ENCODE measurements at regions not wholly inside any gene's neighbourhood (a gene's known extent, or its start where the extent isn't known, plus 50 kb on each side); places are given as distances from the start of the nearest gene placed in this dataset.

DNA sequence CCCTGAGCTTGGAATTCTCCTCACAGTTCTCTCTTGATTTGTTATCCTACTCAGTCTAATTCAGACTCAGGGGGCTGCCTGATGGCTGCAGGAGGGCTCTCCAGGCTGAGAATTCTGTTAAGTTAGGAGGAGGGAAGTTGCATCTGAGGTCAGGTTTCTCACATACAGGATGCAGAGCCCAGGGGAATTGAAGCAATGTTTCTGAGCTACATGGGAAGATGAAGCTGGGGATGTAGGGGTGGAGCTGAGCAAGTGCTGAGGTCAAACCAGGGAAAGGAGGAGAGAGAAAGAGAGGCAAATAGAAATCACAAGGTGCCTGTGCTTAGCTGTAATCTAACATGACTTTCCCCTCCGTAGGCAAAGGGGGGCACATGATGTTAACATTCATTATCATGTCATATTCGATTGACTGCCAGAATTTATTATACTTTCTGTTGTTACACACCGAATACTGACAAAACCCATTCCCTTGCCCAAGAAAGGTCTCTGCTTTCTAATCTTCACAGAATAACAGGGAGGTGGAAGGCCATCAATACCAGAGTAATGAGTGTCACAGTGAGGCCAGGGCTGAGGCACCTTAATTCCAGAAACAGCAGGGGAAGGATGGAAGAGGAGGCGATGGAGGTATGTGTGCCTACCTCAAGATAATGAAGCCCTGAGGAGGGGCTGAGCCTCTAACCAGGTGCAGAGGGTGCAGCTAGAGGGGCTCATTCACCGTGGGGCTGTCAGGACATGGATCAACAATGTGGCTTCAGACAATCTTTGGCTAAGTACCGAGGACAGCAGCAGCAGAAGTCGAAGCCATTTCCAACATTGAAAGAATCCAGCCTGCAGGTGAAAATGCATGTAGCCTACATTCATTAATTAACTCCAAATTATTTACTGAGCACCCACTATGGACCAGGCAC lies 205.4 kb upstream of the SNX19 start:
- Histone ChIP-seq H3K27ac (ENCODE audit: low read depth in 1 of 2, low read length in 2 of 2) (no peak overlapping the region), H3K4me1 (ENCODE audit: control insufficient read depth in 1 of 2, insufficient read depth in 2 of 2, low read length in 2 of 2) (no peaks in the 10 kb centered on the region), H3K4me3 (ENCODE audit: low read length in 2 of 2) (no peak overlapping the region), H3K27me3 (ENCODE audit: control insufficient read depth in 1 of 2, insufficient read depth in 2 of 2, low read length in 1 of 2) (no peaks in the 10 kb centered on the region), H3K9me3 (ENCODE audit: control insufficient read depth, low read length) (no peaks in the 10 kb centered on the region), H3K36me3 (ENCODE audit: control insufficient read depth in 1 of 2, insufficient read depth in 2 of 2, low read length in 1 of 2) (no peaks in the 10 kb centered on the region)
- WGBS, 2 donors: 51 to 54% methylated on average over 7 of the region's 7 CpGs
- no peak for ATAC-seq (ENCODE audit: low FRiP score)
- no peak for DNase-seq
- intact Hi-C loops (cut with DNase I): no loop called here

GRCh38 chr11:131122448-131122847 lies 206.2 kb upstream of the SNX19 start:
- no peaks in the 10 kb centered on the region for H3K36me3 ChIP-seq (ENCODE audit: control insufficient read depth in 1 of 2, insufficient read depth in 2 of 2, low read length in 1 of 2)
- no peak for ATAC-seq (ENCODE audit: low FRiP score)
- no peak overlapping the region for H3K27ac ChIP-seq (ENCODE audit: low read depth in 1 of 2, low read length in 2 of 2)
- H3K4me3 ChIP-seq (ENCODE audit: low read length in 2 of 2): no peak overlapping the region
- peaks cover 2% of the 10 kb centered on the region for H3K9me3 ChIP-seq (ENCODE audit: control insufficient read depth, low read length)
- H3K27me3 ChIP-seq (ENCODE audit: control insufficient read depth in 1 of 2, insufficient read depth in 2 of 2, low read length in 1 of 2): no peaks in the 10 kb centered on the region
- WGBS, 2 donors: 75 to 77% methylated on average over 5 of the region's 5 CpGs
- no peak for DNase-seq
- intact Hi-C loops (cut with DNase I): no loop called here
- no peaks in the 10 kb centered on the region for H3K4me1 ChIP-seq (ENCODE audit: control insufficient read depth in 1 of 2, insufficient read depth in 2 of 2, low read length in 2 of 2)

- Histone ChIP-seq H3K9me3 (ENCODE audit: control insufficient read depth, low read length) (peaks cover 6% of the 10 kb centered on the region), H3K27me3 (ENCODE audit: control insufficient read depth in 1 of 2, insufficient read depth in 2 of 2, low read length in 1 of 2) (no peaks in the 10 kb centered on the region), H3K4me3 (ENCODE audit: low read length in 2 of 2) (no peak overlapping the region), H3K27ac (ENCODE audit: low read depth in 1 of 2, low read length in 2 of 2) (no peak overlapping the region), H3K4me1 (ENCODE audit: control insufficient read depth in 1 of 2, insufficient read depth in 2 of 2, low read length in 2 of 2) (no peaks in the 10 kb centered on the region), H3K36me3 (ENCODE audit: control insufficient read depth in 1 of 2, insufficient read depth in 2 of 2, low read length in 1 of 2) (no peaks in the 10 kb centered on the region)
- WGBS, 2 donors: 81 to 87% methylated on average over 2 of the region's 2 CpGs
- intact Hi-C loops (cut with DNase I): no loop called here
- ATAC-seq (ENCODE audit: low FRiP score) (no peak), DNase-seq (no peak)
These were observed 213.2 kb upstream of the SNX19 start for GRCh38 chr11:131129474-131129873.

DNA sequence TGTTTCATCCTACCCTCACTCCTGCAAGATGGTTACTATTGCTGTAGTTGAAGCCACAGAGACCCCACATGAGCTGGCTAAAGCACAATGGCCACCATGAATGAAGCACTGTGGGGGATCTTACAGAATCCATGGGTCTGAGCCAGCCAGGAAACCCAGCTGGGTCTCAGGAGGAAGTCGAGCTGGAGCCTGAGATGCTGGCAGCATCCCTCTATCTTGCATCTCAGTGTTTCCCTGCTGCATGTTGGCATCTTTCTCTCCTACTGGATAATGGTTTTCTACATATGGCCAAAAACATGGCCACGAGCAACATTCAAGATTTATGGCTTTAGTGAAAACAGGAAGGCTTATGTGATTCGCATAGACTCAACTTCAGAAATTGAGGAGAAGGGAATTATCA lies 219.3 kb upstream of the SNX19 start:
- no peak for DNase-seq
- H3K27me3 ChIP-seq (ENCODE audit: control insufficient read depth in 1 of 2, insufficient read depth in 2 of 2, low read length in 1 of 2): no peaks in the 10 kb centered on the region
- no peaks in the 10 kb centered on the region for H3K36me3 ChIP-seq (ENCODE audit: control insufficient read depth in 1 of 2, insufficient read depth in 2 of 2, low read length in 1 of 2)
- intact Hi-C loops (cut with DNase I): no loop called here
- no peaks in the 10 kb centered on the region for H3K4me1 ChIP-seq (ENCODE audit: control insufficient read depth in 1 of 2, insufficient read depth in 2 of 2, low read length in 2 of 2)
- no peak overlapping the region for H3K27ac ChIP-seq (ENCODE audit: low read depth in 1 of 2, low read length in 2 of 2)
- H3K9me3 ChIP-seq (ENCODE audit: control insufficient read depth, low read length): no peaks in the 10 kb centered on the region
- no peak overlapping the region for H3K4me3 ChIP-seq (ENCODE audit: low read length in 2 of 2)
- WGBS, 2 donors: 72 to 77% methylated on average over 3 of the region's 3 CpGs
- no peak for ATAC-seq (ENCODE audit: low FRiP score)

- no peaks in the 10 kb centered on the region for H3K9me3 ChIP-seq (ENCODE audit: control insufficient read depth, low read length)
- no peaks in the 10 kb centered on the region for H3K27me3 ChIP-seq (ENCODE audit: control insufficient read depth in 1 of 2, insufficient read depth in 2 of 2, low read length in 1 of 2)
- H3K4me3 ChIP-seq (ENCODE audit: low read length in 2 of 2): no peak overlapping the region
- 0 to 81% methylated on average over 1 of the region's 1 CpG for WGBS, 2 donors
- no peaks in the 10 kb centered on the region for H3K36me3 ChIP-seq (ENCODE audit: control insufficient read depth in 1 of 2, insufficient read depth in 2 of 2, low read length in 1 of 2)
- no peak for ATAC-seq (ENCODE audit: low FRiP score)
- DNase-seq: no peak
- intact Hi-C loops (cut with DNase I): no loop called here
- H3K27ac ChIP-seq (ENCODE audit: low read depth in 1 of 2, low read length in 2 of 2): no peak overlapping the region
- no peaks in the 10 kb centered on the region for H3K4me1 ChIP-seq (ENCODE audit: control insufficient read depth in 1 of 2, insufficient read depth in 2 of 2, low read length in 2 of 2)
These were observed 220.2 kb upstream of the SNX19 start for GRCh38 chr11:131136486-131136885.

DNA sequence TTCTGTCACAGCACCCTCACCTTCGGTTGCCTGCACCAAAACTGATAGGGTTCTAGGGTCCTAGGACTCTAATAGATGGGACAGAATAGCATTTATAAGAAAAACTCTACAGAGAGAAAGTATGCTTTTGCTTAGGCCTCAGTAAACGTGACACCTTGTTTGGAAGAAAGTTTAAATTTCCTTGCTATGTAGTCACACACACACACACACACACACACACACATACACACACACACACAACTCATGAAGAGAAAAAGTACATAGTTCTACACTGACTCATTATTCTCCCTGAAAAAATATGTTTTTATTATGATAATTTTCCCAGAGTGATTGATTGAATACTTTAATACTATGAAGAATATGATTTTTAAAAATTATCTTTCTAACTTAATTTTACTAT lies 220.8 kb upstream of the SNX19 start:
- Histone ChIP-seq H3K27me3 (ENCODE audit: control insufficient read depth in 1 of 2, insufficient read depth in 2 of 2, low read length in 1 of 2) (no peaks in the 10 kb centered on the region), H3K36me3 (ENCODE audit: control insufficient read depth in 1 of 2, insufficient read depth in 2 of 2, low read length in 1 of 2) (no peaks in the 10 kb centered on the region), H3K4me1 (ENCODE audit: control insufficient read depth in 1 of 2, insufficient read depth in 2 of 2, low read length in 2 of 2) (no peaks in the 10 kb centered on the region), H3K9me3 (ENCODE audit: control insufficient read depth, low read length) (no peaks in the 10 kb centered on the region), H3K4me3 (ENCODE audit: low read length in 2 of 2) (no peak overlapping the region), H3K27ac (ENCODE audit: low read depth in 1 of 2, low read length in 2 of 2) (no peak overlapping the region)
- 21% methylated on average over 2 of the region's 2 CpGs for WGBS, 2 donors
- no peak for ATAC-seq (ENCODE audit: low FRiP score)
- intact Hi-C loops (cut with DNase I): no loop called here
- no peak for DNase-seq

GRCh38 chr11:131138731-131139130 lies 222.5 kb upstream of the SNX19 start:
- no peak overlapping the region for H3K4me3 ChIP-seq (ENCODE audit: low read length in 2 of 2)
- no peak overlapping the region for H3K27ac ChIP-seq (ENCODE audit: low read depth in 1 of 2, low read length in 2 of 2)
- H3K4me1 ChIP-seq (ENCODE audit: control insufficient read depth in 1 of 2, insufficient read depth in 2 of 2, low read length in 2 of 2): no peaks in the 10 kb centered on the region
- H3K27me3 ChIP-seq (ENCODE audit: control insufficient read depth in 1 of 2, insufficient read depth in 2 of 2, low read length in 1 of 2): no peaks in the 10 kb centered on the region
- no peak for DNase-seq
- WGBS, 2 donors: 10 to 16% methylated on average over 4 of the region's 4 CpGs
- no peaks in the 10 kb centered on the region for H3K9me3 ChIP-seq (ENCODE audit: control insufficient read depth, low read length)
- H3K36me3 ChIP-seq (ENCODE audit: control insufficient read depth in 1 of 2, insufficient read depth in 2 of 2, low read length in 1 of 2): no peaks in the 10 kb centered on the region
- no peak for ATAC-seq (ENCODE audit: low FRiP score)
- intact Hi-C loops (cut with DNase I): no loop called here

DNA sequence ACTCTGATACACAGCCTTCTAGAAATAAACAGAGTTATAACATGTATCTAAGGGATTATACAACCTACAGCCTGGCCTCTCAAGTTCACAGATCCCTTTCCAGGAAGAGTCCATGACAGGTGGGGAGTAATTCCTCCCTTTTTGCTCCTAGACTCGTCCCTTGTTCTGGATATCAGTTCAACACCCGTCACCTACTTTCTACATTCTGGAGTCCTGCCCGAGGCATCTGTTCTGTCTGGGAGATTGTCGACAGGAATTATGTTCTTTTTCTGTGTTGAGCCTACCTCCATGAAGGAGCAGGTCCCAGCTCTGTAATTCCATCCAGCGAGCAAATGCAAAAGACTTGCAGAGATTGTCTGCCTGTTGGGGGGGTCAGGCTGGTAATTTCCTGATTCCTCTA lies 224.6 kb upstream of the NTM start:
- intact Hi-C loops (cut with DNase I): no loop called here
- Histone ChIP-seq H3K27ac (ENCODE audit: low read depth in 1 of 2, low read length in 2 of 2) (no peak overlapping the region), H3K9me3 (ENCODE audit: control insufficient read depth, low read length) (no peaks in the 10 kb centered on the region), H3K4me1 (ENCODE audit: control insufficient read depth in 1 of 2, insufficient read depth in 2 of 2, low read length in 2 of 2) (no peaks in the 10 kb centered on the region), H3K27me3 (ENCODE audit: control insufficient read depth in 1 of 2, insufficient read depth in 2 of 2, low read length in 1 of 2) (no peaks in the 10 kb centered on the region), H3K4me3 (ENCODE audit: low read length in 2 of 2) (no peak overlapping the region), H3K36me3 (ENCODE audit: control insufficient read depth in 1 of 2, insufficient read depth in 2 of 2, low read length in 1 of 2) (no peaks in the 10 kb centered on the region)
- no peak for DNase-seq
- no peak for ATAC-seq (ENCODE audit: low FRiP score)
- 57 to 65% methylated on average over 5 of the region's 5 CpGs for WGBS, 2 donors

DNA sequence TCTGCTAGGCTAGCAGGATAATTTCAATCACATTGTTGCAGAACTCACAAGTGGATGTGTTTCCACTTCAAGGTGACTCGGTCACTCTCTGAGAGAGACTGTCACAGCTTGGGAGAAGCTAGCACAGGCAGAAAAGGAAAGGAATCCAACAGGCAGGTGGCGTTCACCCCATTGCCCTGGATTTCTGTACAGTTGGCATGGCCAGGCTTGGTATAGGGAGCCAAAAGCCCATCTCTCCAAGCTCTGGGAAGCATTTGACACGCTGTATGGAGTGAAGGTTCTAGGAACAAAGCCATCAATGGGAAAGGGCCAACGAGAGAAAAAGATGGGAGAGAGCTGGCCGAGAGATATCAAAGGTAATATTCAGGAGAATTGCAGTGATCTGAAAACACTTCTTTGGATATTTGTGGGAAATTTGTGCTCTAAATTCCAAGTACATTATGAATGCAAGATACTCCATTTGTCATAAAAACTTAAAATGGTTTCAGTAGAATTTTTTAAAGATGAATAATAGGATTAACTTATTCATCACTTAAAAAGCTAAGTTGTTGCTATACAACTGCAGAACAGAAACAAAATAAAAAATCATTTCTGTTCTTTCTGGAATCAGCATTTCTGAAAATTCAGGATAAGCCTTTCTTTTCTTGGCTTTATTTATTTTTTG lies 223.5 kb upstream of the NTM start:
- H3K4me1 ChIP-seq (ENCODE audit: control insufficient read depth in 1 of 2, insufficient read depth in 2 of 2, low read length in 2 of 2): no peaks in the 10 kb centered on the region
- 50 to 52% methylated on average over 5 of the region's 5 CpGs for WGBS, 2 donors
- no peak overlapping the region for H3K4me3 ChIP-seq (ENCODE audit: low read length in 2 of 2)
- no peaks in the 10 kb centered on the region for H3K9me3 ChIP-seq (ENCODE audit: control insufficient read depth, low read length)
- ATAC-seq (ENCODE audit: low FRiP score) (no peak), DNase-seq (no peak)
- intact Hi-C loops (cut with DNase I): no loop called here
- no peak overlapping the region for H3K27ac ChIP-seq (ENCODE audit: low read depth in 1 of 2, low read length in 2 of 2)
- no peaks in the 10 kb centered on the region for H3K36me3 ChIP-seq (ENCODE audit: control insufficient read depth in 1 of 2, insufficient read depth in 2 of 2, low read length in 1 of 2)
- H3K27me3 ChIP-seq (ENCODE audit: control insufficient read depth in 1 of 2, insufficient read depth in 2 of 2, low read length in 1 of 2): no peaks in the 10 kb centered on the region
